ENCODE measurements at regions not wholly inside any gene's neighbourhood (a gene's known extent, or its start where the extent isn't known, plus 50 kb on each side); places are given as distances from the start of the nearest gene placed in this dataset.

DNA sequence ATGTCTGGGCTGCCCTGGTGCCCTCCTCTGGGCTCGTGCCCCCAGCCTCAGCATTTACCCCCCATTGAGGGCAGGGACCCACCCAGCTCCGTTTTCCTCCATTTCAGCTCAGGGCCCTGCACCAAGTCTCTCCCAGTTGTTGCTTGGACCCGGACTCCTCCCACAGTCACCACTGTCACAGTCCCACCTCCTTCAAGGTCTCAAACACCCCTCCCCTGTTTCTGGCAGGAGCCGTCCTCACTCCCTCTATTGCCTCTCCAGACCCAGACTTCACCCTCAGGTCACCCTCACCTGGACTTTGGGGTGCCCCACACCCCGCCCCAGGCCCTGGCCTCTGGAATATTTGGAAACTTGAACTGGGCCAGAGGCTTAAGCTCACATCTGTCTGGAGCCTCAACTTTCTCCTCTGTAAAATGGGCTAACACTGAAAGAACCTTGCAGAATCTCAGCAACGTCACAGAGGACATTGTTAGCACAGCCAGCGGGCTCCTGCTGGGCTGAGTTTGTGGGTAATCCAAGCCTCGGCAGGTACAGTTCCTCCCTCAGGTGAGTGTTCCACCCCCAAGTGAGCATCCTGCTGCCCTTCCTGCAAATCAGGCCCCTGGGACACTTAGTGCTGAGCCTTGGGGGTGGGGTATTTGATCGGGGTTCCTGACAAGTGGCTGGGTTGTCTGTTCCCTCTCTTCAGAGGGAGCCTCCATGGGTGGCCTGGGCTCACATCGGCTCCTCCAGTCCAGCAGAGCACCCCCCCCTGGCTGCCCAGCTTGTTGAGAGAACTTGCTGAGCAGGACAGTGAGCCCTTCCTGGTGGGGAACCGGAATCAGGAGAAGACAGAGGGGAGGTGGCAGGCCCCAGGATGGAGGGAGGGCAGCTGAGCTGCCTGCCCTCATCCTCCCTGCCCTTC lies 130.1 kb downstream of the C9orf50 start:
- intact Hi-C loops (cut with DNase I), result loop anchor here in 2 of 10 donors (2.0 to 5.0 kb wide), 2 partner anchors 116 to 320 kb away; no protein-coding TSS in a partner anchor
- TF ChIP-seq POLR2A (IDR thresholded peaks at IDR 0.05), result peak in 1 of 2 donors; percentile 24
- TF ChIP-seq, protein P1, sequence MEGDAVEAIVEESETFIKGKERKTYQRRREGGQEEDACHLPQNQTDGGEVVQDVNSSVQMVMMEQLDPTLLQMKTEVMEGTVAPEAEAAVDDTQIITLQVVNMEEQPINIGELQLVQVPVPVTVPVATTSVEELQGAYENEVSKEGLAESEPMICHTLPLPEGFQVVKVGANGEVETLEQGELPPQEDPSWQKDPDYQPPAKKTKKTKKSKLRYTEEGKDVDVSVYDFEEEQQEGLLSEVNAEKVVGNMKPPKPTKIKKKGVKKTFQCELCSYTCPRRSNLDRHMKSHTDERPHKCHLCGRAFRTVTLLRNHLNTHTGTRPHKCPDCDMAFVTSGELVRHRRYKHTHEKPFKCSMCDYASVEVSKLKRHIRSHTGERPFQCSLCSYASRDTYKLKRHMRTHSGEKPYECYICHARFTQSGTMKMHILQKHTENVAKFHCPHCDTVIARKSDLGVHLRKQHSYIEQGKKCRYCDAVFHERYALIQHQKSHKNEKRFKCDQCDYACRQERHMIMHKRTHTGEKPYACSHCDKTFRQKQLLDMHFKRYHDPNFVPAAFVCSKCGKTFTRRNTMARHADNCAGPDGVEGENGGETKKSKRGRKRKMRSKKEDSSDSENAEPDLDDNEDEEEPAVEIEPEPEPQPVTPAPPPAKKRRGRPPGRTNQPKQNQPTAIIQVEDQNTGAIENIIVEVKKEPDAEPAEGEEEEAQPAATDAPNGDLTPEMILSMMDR (IDR thresholded peaks at IDR 0.05), result no peak

DNA sequence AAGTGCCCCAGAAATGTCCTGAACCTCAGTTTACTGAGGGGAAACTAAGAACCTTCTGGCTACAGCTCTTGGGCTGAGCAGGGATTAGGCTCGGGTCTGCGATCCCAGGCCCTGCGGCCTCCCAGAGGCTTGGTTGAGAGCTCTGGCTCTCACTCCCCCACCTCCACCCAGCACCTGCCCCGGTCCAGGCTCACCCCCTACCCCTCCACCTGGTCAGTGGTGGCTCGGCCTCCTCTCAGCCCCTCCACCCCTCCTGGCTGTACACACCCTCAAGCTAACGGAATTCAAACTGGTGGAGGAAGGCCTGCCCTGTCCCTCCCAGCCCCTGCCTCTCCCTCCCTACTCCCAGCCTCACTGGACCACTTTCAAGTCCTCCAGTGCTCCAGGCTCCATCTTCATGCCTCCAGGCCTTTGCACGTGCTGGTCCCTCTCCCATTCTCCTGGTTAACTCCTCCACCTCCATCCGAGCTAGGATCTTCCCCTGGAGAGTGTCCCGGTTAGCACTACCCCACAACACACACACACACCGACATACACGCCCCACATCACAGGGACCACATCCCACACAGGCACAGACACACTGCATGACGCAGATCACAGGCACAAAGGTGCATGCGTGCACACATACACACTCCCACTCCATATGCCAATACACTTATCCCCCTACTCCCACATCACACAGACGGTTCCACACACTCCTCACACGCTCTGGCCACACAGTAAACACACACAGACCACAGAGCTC lies 130.9 kb downstream of the C9orf50 start:
- WGBS, 4 donors, result 44 to 60% (median 47%) methylated on average over 13 to 15 of the region's 15 CpGs
- Histone ChIP-seq H3K27me3 (no peaks in the 10 kb centered on the region), H3K4me3 (peak overlapping the region; percentile 21 to 68 (median 60)), H3K9me3 (no peaks in the 10 kb centered on the region), H3K36me3 (peaks cover 0 to 18% (median 4%) of the 10 kb centered on the region in 9 donors), H3K4me1 (peaks cover 14 to 89% (median 58%) of the 10 kb centered on the region in 12 donors), H3K27ac (peak overlapping the region; percentile 93 to 100 (median 99))
- peak in 2 of 5 donors; percentile 38 to 40 for DNase-seq
- peak in 2 of 4 donors; percentile 2 to 17 for ATAC-seq
- intact Hi-C loops (cut with DNase I), result loop anchor here in 9 of 10 donors (2.0 to 10.0 kb wide), 9 partner anchors 75 to 349 kb away; partner anchors contain the start of gene IER5L (in 3 of the 9)
- TF ChIP-seq, protein P1 (IDR thresholded peaks at IDR 0.05), result no peak
- no peak for TF ChIP-seq POLR2A (IDR thresholded peaks at IDR 0.05)

More for the DNA sequence above, 130.1 kb downstream of the C9orf50 start:
- DNase-seq (peak in 2 of 5 donors; percentile 45 to 52), ATAC-seq (no peak)
- Histone ChIP-seq H3K27ac (peak overlapping the region; percentile 93 to 100 (median 99)), H3K9me3 (no peaks in the 10 kb centered on the region), H3K36me3 (peaks cover 0 to 18% (median 4%) of the 10 kb centered on the region in 9 donors), H3K4me3 (peak overlapping the region in 10 of 12 donors; percentile 3 to 68 (median 62)), H3K4me1 (peaks cover 14 to 92% (median 65%) of the 10 kb centered on the region in 12 donors), H3K27me3 (no peaks in the 10 kb centered on the region)
- 57 to 70% (median 67%) methylated on average over 9 to 11 of the region's 11 CpGs for WGBS, 4 donors

DNA sequence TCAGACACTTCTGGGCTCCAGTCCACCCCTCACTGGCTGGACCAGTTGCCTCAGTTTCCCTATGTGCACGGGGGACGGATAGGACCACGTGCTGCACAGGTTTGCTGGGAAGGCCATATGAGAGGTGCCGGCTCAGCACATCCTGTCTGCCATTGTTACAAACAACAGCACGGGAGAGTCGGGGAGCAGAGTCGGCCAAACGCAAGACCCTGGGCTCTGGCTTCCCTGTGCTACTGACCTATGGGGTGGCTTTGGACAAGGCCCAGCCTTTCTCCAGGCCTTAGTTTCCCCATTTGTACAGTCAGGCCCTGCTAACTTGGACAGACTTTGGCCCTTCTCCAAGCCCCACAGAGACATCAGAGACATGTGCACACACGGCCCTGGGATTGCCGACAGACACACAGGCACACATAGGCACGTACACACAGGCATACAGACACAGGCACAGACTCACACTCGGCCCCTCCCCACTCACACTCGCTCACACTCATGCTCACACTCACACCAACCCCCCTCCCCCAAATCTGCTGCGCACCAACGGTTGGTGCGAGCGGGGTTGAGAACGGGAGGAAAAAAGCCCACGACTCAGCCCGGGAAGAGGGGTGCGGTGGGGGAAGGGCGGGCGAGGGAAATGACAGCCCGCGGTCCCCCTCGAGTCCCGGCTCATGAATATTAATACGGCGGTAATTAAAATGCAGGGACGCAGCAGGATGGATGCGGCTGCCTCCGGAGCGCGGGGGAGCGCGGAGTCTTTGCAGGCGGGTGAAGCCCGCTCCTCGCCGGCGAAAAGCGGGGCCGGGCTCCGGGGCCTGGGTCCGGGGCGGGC lies 133.0 kb downstream of the C9orf50 start:
- ATAC-seq, result peak in 2 of 4 donors; percentile 2 to 3
- 4 to 11% (median 8%) methylated on average over 33 to 46 of the region's 46 CpGs for WGBS, 4 donors
- DNase-seq, result peak; percentile 56 to 79 (median 72)

More for the DNA sequence above, 133.0 kb downstream of the C9orf50 start:
- peak overlapping the region; percentile 21 to 68 (median 60) for H3K4me3 ChIP-seq
- H3K27ac ChIP-seq, result peak overlapping the region; percentile 93 to 100 (median 99)
- H3K27me3 ChIP-seq, result no peaks in the 10 kb centered on the region
- intact Hi-C loops (cut with DNase I), result loop anchor here in 9 of 10 donors (1.0 to 10.0 kb wide), 9 partner anchors 73 to 347 kb away; partner anchors contain the start of gene IER5L (in 3 of the 9)
- H3K9me3 ChIP-seq, result no peaks in the 10 kb centered on the region
- peaks cover 0 to 9% (median 0%) of the 10 kb centered on the region in 9 donors for H3K36me3 ChIP-seq
- TF ChIP-seq, protein P1 (IDR thresholded peaks at IDR 0.05), result no peak
- TF ChIP-seq POLR2A (IDR thresholded peaks at IDR 0.05), result no peak
- H3K4me1 ChIP-seq, result peaks cover 23 to 93% (median 73%) of the 10 kb centered on the region in 12 donors

Data from heart left ventricle (tissue), 16 donors.